Activated CD4-positive, alpha-beta T cell treated with anti-CD3 and anti-CD28 coated beads, Interleukin-2, Interleukin-6, amounts not matched to agents 100 ng/mL and 50 ng/mL, durations not matched to agents 16 hours and 8 hours (primary cell): ENCODE measurements at regions not wholly inside any gene's neighbourhood (a gene's known extent, or its start where the extent isn't known, plus 50 kb on each side); places are given as distances from the start of the nearest gene placed in this dataset.

ENCODE experiments used
- DNase-seq: peaks from one replicate; pipeline ENCODE4 v3.0.0-alpha.2; 2020

DNA sequence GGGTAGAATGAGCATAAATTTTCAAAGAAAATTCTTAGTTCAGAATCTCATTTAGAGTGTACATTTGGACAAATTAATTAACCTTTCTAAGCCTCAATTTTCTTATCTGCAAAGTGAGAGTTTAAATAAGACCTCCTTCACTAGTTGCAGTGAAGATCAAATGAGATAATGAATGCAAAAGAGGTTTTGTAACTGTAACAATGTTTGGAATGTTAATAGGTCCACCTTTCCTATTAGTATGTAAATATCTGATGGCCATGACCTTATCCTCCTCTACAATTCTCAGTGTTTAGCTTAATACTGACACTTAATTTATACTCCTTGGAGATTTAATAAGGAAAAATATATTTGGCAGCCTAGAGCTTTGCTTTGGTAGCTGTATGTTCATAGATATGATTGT, 138.8 kb downstream of the GABRG1 start:
- DNase-seq: no peak

DNA sequence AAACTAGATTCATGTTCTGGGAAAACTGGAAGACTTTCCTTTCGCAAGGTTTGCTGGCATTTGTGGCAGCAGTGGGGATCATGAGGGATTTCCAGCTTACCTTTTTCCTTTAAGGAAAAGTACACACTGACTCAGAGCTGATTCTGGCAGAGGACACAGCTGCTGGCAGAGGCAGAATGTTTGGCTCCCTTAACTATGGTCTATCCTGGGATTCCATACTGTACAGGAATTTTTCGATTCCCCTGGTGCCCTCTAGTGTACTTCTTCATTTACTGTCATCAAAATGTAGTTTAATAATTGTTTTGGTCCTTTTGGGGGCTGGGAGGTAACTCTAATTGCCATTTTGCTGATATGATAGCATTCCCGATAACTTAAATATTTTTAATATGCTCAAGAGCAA, 152.7 kb downstream of the GABRG1 start:
- no peak for DNase-seq

DNA sequence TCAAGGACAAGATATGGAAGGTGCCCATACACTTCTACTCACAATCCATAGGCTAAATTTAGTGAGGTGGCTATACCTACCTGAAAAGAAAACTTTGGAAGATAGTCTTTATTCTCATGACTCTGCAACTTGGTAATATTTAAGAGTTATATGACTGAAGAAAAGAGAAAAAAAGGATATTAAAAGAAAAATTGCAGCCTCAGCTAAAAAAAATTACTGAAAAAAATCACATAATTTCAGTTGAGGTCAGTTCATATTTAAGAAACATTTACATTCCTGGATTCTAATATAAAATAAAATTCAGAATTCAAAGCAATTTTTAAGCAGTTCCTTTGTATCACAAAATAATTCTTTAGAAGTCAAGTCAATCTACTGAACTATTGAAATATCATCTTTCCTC, 166.5 kb downstream of the GABRG1 start:
- no peak for DNase-seq

DNA sequence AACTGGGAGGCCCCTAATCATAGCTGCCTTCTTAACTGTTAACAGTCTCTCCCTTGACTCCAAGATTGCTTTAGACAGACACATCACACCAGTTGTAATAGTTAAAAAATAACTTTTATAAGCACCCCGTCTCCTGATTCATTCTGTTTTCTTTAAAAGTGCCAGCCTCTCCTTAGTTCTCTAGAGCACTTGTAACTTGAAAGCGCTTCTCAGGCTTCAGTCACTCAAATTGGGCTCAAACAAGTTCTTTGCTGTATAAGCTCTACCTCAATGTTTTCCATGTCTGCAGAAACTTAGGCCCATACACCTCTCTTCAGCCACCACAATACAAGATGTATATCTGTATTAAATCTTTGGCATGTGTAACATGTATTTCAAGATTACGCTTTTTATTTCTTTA, 169.6 kb downstream of the GABRG1 start:
- no peak for DNase-seq

DNA sequence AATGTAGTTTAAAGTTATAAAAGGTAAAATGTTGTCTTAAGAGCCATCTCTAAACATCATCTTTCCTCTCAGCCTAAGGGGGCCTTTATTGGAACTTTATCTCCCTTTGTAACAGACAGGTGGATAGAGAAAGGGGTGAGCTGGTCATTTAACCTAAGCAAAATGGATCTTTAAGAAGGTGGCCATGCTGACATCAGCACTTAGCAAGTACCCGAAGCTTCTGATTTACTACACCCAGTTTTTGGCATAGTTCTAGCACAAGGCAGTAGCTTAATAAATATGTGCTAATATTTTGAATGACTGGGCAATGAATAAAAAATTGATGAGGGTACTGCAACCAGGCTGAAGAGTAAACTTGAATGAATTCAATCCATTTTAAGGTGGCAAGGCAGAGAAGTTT, 172.7 kb downstream of the GABRG1 start:
- no peak for DNase-seq

DNA sequence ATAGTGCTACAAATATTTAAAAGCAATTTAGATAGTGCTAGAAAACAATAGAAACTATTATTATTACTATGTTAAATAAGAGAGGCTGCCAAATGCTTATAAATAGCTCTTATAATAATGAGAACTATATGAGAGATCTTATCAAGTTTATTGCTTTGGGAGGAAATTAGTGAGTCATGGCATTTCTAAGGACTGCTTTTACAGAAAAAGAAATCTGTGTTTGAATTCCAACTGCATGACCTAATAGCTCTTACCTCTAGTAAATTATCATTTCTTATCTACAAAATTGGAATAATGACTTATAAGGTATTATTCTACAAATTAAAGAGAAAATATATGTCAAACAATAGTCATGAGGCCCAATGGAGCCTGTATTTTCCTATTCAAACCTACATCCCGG, 177.2 kb downstream of the GABRG1 start:
- DNase-seq: no peak

DNA sequence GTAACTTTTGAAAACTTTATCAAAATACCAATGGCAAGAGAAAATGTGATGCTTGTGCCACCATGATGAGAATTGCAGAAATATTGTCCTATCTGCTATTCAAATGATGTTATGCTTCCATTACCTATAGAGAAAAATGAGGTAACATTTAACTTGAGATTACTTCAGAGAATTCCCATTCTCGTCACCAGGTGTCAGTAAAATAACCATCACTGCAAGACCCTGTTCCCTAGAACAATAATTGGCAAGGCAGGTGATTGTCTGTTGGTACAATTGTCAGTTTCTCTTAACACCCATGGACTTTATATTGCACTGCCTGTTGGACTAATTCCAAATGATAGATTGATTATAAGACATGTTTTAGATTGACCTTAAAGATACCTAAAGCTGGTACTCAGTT, 179.9 kb downstream of the GABRG1 start:
- DNase-seq: no peak

DNA sequence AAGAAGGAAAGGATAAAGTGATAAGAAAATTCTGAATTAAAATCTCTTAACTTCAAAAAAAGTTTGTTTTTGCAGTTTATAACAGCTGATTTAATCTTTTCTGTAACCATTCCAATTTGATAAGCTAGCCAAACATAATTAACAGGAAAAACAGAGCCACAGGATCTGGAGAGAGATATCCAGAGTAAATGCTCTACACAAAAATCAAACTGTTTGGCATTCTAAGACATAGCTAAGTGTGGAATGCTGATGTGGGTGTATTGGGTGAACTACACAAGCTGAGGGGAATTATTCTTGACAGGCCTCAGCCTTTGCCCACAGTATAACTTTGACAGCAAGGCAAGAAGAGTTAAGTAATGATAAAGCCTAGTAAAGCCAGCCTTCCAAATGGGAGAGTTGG, 184.8 kb downstream of the GABRG1 start:
- no peak for DNase-seq

DNA sequence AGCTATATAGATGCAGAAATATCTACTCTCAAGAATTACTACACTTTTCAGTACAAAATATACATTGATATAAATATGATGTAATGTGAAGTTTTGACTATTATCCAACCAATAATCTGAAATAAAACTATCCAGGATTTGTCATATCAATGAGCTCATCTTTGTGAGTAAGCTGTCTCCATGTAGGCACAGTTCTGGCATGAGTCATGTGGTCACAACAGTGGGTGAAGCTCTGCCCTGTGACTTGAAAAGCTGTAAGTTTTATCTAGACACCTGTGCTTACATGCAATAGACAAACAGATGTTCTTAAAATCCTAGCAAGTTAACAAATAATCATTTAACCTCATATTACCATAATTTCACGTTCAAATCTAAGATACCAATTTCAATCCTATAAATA, 192.7 kb downstream of the GABRG1 start:
- no peak for DNase-seq

DNA sequence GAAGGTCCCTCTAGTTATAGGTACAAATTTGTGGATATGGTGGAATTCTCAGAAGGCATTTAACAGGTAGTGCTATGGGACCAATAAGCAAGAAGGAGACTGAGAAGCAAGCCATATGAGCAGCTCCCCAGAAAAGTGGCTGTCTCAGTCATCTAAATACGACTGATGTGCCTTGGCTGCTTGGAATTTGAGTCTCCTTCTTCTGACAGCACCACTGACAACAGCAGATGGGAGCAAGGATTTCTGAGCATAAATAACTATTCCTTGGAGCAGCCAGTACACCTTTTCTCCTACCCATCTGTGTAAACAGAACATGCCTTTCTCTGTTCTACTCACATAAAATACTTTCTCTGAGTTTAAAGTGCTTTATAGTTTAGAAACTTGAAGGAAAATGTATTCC, 196.2 kb downstream of the GABRG1 start:
- no peak for DNase-seq

DNA sequence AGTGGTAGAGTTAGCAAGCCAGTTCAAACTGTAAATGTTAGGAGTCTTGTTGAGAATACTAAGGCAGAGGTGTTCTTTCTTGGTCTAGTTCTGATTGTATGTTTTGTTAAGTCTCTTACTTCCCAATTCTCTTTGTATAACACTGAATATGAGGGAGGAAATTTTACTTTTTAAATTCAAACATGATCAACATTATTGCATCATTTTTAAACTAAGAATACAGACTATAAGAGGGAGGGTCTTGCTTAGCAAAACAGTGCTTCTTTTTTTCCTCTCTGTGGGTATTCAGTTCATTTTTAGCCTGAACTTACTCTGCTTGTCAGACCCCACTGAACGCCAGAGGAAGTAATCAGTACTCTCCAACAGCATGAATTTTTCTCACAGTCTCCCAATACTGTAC, 198.0 kb downstream of the GABRG1 start:
- DNase-seq: no peak

DNA sequence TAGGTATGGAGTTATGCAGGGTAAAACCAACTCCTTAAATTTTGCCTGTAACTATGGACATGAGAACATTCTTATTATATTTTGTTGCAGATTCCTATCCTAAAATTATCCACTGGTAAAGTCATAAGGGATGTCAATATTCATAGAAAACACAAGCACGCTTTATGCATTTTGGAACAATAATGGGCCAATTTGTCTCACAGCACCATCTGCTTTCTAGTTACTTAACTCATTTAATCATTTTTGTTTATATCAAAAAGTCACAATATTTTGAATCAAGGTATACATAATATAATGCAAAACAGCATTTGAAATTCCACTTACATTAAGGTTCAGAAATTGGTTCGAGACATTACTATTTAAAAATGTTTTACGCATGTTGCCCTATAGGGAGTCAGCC, 203.0 kb downstream of the GABRG1 start:
- DNase-seq: no peak

DNA sequence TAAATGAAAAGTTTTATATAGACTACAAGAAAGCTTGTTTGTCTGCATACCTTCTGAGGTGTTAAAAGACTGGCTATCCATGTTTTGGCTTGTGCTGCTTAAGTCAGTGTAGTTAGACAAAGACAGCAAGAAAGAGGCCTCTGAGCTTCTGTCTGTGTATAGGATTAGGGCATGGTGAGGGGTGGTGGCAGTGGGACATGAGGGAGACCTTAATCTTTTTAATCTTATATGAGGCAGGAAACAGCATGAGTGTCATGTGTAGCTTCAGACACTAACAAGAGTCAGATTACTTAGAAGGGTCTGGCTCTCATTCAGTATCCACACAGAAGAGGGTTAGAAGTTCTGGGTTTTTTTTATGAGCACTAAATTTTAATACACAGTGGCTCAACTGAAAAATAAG, 213.3 kb downstream of the GABRG1 start:
- no peak for DNase-seq

DNA sequence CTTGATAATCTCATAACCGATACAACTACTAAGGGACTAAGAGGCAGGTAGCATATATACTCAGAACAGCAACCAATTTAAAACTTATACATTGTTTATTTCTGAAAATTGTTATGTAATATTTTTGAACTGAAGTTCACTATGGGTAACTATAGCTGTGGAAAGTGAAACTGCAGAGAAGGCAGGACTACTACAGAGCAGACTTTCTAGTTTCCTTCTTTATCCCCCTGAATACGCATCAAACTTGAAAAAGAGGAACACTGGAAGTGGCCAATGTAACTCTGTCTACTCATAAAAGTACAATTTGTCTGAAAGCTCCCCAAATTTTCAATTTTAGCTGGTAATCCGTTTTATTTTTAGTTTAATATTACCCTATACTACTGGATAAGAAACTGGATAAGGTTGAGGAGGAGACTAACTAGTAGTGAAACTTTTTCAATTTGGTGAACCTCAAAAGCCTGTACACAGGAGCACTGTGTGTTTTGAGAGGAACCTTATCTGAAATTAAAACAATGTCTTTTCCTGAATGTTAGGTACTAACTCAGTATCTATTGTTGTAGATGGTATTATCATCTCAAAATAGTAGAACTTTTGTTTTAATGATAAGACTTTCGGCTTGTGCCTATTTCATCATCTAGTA, 225.8 kb downstream of the GABRG1 start:
- no peak for DNase-seq

DNA sequence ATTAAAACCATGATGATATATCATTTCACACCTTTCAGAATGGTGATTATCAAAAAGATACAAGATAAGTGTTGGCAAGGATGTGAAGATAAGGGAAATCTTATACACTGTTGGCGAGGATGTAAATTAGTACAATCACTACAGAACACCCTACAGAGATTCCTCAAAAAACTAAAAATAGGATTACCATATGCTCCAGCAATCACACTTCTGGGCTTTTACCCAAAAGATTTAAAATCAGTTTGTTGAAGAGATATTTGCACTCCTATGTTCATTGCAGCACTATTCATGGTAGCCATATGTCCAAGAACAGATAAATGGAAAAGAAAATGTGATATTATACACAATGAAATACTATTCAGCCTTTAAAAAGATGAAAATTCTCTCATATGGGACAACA, 240.4 kb downstream of the GABRG1 start:
- DNase-seq: no peak

DNA sequence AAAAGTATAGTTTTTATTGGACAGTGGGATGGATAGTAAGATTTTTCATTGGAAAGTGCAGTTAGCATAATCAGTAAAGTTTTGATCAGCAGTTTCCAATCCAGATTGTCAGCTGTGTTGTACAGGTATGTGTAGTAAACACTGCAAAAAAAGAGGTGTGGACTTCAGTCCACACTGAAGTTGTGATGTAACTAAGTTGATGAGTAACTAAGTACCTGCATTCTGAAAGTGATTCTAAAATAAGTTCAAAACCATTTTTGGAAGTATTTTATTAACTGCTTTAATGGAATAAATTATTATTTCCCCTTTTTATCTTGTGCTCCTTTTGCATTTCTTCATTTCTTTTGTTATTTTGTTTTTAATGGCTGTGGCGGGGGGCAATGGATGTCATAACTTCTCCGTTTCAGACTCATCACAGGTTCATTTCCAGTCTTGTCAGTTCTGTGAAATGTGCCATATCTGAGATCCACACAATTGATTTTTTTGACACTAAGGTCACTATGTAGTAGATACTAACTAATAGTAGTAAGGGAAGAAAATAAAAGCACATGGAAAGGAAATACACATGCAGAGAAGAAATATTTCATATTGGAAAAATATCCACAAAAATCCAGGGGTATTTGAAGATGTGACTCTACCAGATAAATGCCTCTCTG, 247.5 kb downstream of the GABRG1 start:
- DNase-seq: no peak

DNA sequence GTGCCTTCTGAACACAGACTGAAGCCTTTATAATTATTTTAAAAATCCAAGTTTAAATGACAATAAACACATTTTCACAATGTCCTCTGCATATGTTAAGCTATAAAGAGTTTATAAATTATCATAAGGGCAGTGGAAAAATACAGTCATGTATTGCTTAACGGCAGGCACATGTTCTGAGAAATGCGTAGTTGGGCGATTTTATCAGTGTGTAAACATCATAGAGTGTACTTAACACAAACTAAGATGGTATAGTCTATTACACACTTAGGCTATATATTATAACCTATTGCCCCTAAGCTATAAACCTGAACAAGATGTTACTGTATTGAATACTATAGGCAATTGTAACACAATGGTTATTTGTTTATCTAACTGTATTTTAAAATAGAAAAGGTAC, 254.7 kb downstream of the GABRG1 start:
- no peak for DNase-seq

DNA sequence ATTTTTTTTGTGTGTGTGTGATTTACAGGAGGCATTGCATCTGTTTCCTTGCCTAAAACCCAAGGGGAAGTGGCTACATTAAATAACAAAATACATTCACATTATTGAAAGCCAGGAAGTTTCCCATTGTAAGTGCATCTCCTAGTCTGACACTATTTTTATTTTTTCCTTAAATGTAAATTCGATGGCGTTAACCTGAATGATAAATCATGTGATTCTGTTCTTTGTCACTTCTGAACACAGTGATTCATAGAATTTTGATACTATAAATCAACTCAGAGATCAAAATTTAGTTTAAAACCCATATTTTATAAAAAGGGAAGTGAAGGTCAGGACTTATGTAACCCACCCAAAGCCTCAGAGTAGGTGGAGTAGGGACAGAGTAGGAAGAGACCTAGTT, 258.1 kb downstream of the GABRG1 start:
- DNase-seq: no peak

DNA sequence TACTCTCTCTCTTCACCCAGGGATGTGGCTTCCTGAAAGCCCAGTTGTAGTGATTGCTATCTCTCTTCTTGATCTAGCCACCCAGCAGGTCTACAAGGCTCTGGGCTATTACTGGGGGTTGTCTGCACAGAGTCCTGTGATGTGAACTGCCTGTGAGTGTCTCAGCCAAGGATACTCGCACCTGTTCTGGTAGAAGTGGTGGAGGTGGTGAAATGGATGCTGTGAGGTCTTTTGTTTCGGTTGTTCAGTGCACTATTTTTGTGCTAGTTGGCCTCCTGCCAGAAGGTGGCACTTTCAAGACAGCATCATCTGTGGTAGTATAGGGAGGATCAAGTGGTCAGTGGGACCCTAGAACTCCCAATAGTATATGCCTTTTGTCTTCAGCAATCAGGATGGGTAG, 268.0 kb downstream of the GABRG1 start:
- DNase-seq: no peak

DNA sequence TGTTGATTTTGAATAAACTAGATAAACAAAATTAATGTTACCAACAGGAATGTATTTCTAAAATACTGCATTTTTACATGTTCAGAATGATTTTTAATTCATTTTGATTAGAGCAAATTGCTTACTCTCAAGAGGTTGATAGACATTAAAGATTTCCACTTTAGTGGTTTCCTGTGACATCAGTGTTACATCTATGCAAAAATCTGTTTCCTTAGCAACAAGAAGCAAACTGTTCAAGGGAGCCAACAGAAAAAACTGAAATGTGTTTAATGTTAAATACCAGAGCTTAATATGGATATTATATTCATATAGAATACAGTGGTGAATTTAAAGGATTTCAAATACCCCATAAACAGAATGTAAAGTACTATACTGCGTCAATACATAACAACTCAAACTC, 277.8 kb downstream of the GABRG1 start:
- no peak for DNase-seq

DNA sequence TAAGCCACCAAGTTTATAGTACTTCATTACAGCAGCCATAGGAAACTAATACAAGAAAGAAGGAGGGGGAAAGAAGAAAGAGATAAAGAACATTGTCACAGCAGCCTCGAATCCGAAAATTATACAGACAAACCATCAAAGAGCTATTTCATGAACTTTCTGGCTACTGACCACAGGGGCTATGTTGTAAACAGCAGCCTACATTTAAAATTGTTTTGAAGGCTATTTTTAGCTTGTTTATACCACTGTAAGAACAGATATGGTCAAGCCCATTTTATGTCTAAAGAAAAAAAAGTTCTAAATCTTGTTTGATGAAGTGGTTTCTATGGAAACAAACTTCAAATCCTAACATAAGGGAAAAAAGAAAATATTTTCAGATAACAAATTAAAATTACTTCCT, 282.1 kb downstream of the GABRG1 start:
- no peak for DNase-seq

DNA sequence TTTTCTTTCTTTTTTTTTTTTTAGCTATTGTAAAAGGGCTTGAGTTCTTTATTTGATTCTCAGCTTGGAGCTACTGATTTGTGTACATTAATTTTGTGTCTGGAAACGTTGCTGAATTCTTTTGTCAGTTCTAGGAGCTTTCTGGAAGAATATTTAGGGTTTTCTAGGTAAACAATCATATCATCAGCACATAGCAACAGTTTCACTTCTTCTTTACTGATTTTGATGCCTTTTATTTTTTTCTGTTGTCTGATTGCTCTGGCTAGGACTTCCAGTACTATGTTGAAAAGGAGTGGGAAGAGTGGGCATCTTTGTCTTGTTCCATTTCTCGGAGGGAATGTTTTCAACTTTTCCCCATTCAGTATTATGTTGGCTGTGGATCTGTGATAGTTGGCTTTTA, 292.2 kb downstream of the GABRG1 start:
- no peak for DNase-seq

DNA sequence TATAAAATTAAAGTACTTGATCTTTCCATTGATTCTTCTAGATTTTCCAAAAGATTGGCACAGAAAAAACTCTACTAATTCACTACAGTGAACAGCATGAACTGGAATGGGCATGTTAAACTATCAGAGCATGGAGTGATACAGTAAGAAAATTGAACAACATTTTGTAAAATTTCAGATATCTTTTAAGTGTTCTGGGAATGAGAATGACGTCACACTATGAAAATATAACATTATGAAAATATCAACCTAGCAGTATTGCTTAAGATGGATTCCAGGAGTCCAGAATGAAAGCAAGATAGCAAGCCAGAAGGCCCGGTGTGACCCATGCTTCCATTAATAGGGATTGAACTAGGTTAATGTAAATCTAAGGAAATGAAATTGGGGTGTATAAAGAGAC, 319.9 kb downstream of the GABRG1 start:
- no peak for DNase-seq

DNA sequence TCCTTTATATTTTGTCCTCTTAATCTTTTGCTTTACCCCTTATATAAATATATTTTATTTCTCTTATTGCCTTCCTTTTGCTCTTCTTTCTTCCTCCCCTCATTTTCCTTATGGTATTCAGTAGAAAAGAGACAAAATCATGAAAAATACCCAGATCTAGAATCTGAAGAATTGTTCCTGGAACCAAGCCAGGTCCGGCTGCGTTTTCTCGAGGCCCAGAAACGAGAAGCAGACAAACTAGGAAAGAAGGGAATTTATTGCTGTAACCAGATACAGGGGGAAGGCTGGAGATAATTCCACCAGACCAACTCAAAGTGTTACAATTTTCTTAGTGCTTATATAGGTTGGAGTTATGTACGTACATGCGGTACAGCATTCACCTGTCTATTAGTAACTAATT, 328.7 kb downstream of the GABRG1 start:
- no peak for DNase-seq

DNA sequence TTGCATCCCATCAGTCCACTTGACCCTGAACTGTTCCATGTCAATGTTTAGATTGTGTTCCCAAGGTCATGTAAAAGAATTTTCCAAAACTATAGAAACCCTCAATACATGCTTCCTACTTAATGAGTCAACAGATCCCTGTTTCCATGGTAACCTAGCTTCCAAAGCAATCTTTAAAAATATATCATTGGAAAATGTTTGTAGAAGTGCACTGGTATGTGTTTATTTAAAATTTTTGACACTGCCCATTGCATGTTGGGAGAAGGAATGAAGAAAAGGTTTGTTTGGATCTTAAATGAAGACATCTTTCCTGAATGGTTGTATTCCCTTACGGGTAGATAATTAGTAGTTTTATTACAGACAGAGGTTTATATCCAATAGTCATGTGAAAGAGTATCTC, 345.3 kb downstream of the GABRG1 start:
- no peak for DNase-seq
